ENCODE measurements at regions not wholly inside any gene's neighbourhood (a gene's known extent, or its start where the extent isn't known, plus 50 kb on each side); places are given as distances from the start of the nearest gene placed in this dataset.

GRCh38 chr20:53658973-53659372 lies 65.3 kb upstream of the ZNF217 start:
- no peaks in the 10 kb centered on the region for H3K9me3 Mint-ChIP-seq
- no peak for ATAC-seq (ENCODE audit: low read depth in 2 of 2)
- Histone ChIP-seq H3K9me3 (ENCODE audit: control insufficient read depth in 2 of 2, low read length in 2 of 2) (no peaks in the 10 kb centered on the region), H3K4me3 (ENCODE audit: low read depth, low read length) (no peak overlapping the region), H3K4me1 (ENCODE audit: control insufficient read depth, insufficient read depth, low read length, poor library complexity, severe bottlenecking) (peaks cover 28% of the 10 kb centered on the region), H3K27me3 (ENCODE audit: control insufficient read depth, insufficient read depth, low read length) (no peaks in the 10 kb centered on the region), H3K27ac (ENCODE audit: insufficient read depth, low read length, poor library complexity, severe bottlenecking) (no peak overlapping the region), H3K36me3 (ENCODE audit: control insufficient read depth, insufficient read depth, low read length) (no peaks in the 10 kb centered on the region)
- peak overlapping the region in 1 of 4 donors; percentile 16 for H3K4me3 Mint-ChIP-seq
- no peak for DNase-seq
- H3K27ac Mint-ChIP-seq, result peak overlapping the region in 1 of 3 donors; percentile 71
- peaks cover 27 to 63% (median 40%) of the 10 kb centered on the region in 4 donors for H3K4me1 Mint-ChIP-seq
- no peaks in the 10 kb centered on the region for H3K36me3 Mint-ChIP-seq
- H3K27me3 Mint-ChIP-seq, result no peaks in the 10 kb centered on the region

GRCh38 chr20:53658322-53658721 lies 64.7 kb upstream of the ZNF217 start:
- no peak overlapping the region for H3K4me3 ChIP-seq (ENCODE audit: low read depth, low read length)

GRCh38 chr20:53657732-53658131 lies 64.1 kb upstream of the ZNF217 start:
- H3K4me3 ChIP-seq (ENCODE audit: low read depth, low read length), result no peak overlapping the region
- peak overlapping the region; percentile 10 for H3K27ac ChIP-seq (ENCODE audit: insufficient read depth, low read length, poor library complexity, severe bottlenecking)
- Mint-ChIP-seq H3K27ac (peak overlapping the region in 2 of 3 donors; percentile 62 to 74), H3K9me3 (no peaks in the 10 kb centered on the region), H3K27me3 (no peaks in the 10 kb centered on the region), H3K36me3 (no peaks in the 10 kb centered on the region), H3K4me1 (peaks cover 32 to 72% (median 46%) of the 10 kb centered on the region in 4 donors), H3K4me3 (peak overlapping the region in 2 of 4 donors; percentile 23 to 70)
- H3K36me3 ChIP-seq (ENCODE audit: control insufficient read depth, insufficient read depth, low read length), result no peaks in the 10 kb centered on the region
- DNase-seq, result no peak
- peaks cover 37% of the 10 kb centered on the region for H3K4me1 ChIP-seq (ENCODE audit: control insufficient read depth, insufficient read depth, low read length, poor library complexity, severe bottlenecking)
- no peak for ATAC-seq (ENCODE audit: low read depth in 2 of 2)
- H3K27me3 ChIP-seq (ENCODE audit: control insufficient read depth, insufficient read depth, low read length), result no peaks in the 10 kb centered on the region
- no peaks in the 10 kb centered on the region for H3K9me3 ChIP-seq (ENCODE audit: control insufficient read depth in 2 of 2, low read length in 2 of 2)

More at GRCh38 chr20:53658322-53658721, 64.7 kb upstream of the ZNF217 start:
- Mint-ChIP-seq H3K9me3 (no peaks in the 10 kb centered on the region), H3K27ac (peak overlapping the region in 2 of 3 donors; percentile 1 to 74), H3K4me3 (peak overlapping the region in 2 of 4 donors; percentile 16 to 23), H3K4me1 (peaks cover 27 to 69% (median 42%) of the 10 kb centered on the region in 4 donors), H3K27me3 (no peaks in the 10 kb centered on the region), H3K36me3 (no peaks in the 10 kb centered on the region)
- Histone ChIP-seq H3K4me1 (ENCODE audit: control insufficient read depth, insufficient read depth, low read length, poor library complexity, severe bottlenecking) (peaks cover 31% of the 10 kb centered on the region), H3K36me3 (ENCODE audit: control insufficient read depth, insufficient read depth, low read length) (no peaks in the 10 kb centered on the region), H3K27ac (ENCODE audit: insufficient read depth, low read length, poor library complexity, severe bottlenecking) (no peak overlapping the region), H3K9me3 (ENCODE audit: control insufficient read depth in 2 of 2, low read length in 2 of 2) (no peaks in the 10 kb centered on the region), H3K27me3 (ENCODE audit: control insufficient read depth, insufficient read depth, low read length) (no peaks in the 10 kb centered on the region)
- DNase-seq (no peak), ATAC-seq (ENCODE audit: low read depth in 2 of 2) (no peak)

GRCh38 chr20:53657279-53657678 lies 63.6 kb upstream of the ZNF217 start:
- H3K36me3 ChIP-seq (ENCODE audit: control insufficient read depth, insufficient read depth, low read length), result no peaks in the 10 kb centered on the region
- no peaks in the 10 kb centered on the region for H3K36me3 Mint-ChIP-seq
- no peaks in the 10 kb centered on the region for H3K9me3 ChIP-seq (ENCODE audit: control insufficient read depth in 2 of 2, low read length in 2 of 2)
- no peak for DNase-seq
- H3K27ac ChIP-seq (ENCODE audit: insufficient read depth, low read length, poor library complexity, severe bottlenecking), result peak overlapping the region; percentile 10
- H3K4me3 Mint-ChIP-seq, result peak overlapping the region in 2 of 4 donors; percentile 23 to 79
- no peaks in the 10 kb centered on the region for H3K27me3 ChIP-seq (ENCODE audit: control insufficient read depth, insufficient read depth, low read length)
- no peak overlapping the region for H3K4me3 ChIP-seq (ENCODE audit: low read depth, low read length)
- peak overlapping the region in 1 of 3 donors; percentile 74 for H3K27ac Mint-ChIP-seq
- H3K4me1 Mint-ChIP-seq, result peaks cover 35 to 73% (median 50%) of the 10 kb centered on the region in 4 donors
- no peak for ATAC-seq (ENCODE audit: low read depth in 2 of 2)
- peaks cover 42% of the 10 kb centered on the region for H3K4me1 ChIP-seq (ENCODE audit: control insufficient read depth, insufficient read depth, low read length, poor library complexity, severe bottlenecking)
- H3K27me3 Mint-ChIP-seq, result no peaks in the 10 kb centered on the region
- H3K9me3 Mint-ChIP-seq, result no peaks in the 10 kb centered on the region

- no peaks in the 10 kb centered on the region for H3K36me3 Mint-ChIP-seq
- Histone ChIP-seq H3K27ac (ENCODE audit: insufficient read depth, low read length, poor library complexity, severe bottlenecking) (no peak overlapping the region), H3K4me3 (ENCODE audit: low read depth, low read length) (no peak overlapping the region), H3K9me3 (ENCODE audit: control insufficient read depth in 2 of 2, low read length in 2 of 2) (no peaks in the 10 kb centered on the region), H3K36me3 (ENCODE audit: control insufficient read depth, insufficient read depth, low read length) (no peaks in the 10 kb centered on the region), H3K4me1 (ENCODE audit: control insufficient read depth, insufficient read depth, low read length, poor library complexity, severe bottlenecking) (peaks cover 43% of the 10 kb centered on the region), H3K27me3 (ENCODE audit: control insufficient read depth, insufficient read depth, low read length) (no peaks in the 10 kb centered on the region)
- H3K27ac Mint-ChIP-seq, result peak overlapping the region; percentile 50 to 78 (median 74)
- no peak overlapping the region for H3K4me3 Mint-ChIP-seq
- H3K27me3 Mint-ChIP-seq, result no peaks in the 10 kb centered on the region
- no peaks in the 10 kb centered on the region for H3K9me3 Mint-ChIP-seq
- ATAC-seq (ENCODE audit: low read depth in 2 of 2) (no peak), DNase-seq (no peak)
- H3K4me1 Mint-ChIP-seq, result peaks cover 35 to 76% (median 51%) of the 10 kb centered on the region in 4 donors
These were observed 62.9 kb upstream of the ZNF217 start for GRCh38 chr20:53656293-53657202.

- Mint-ChIP-seq H3K36me3 (no peaks in the 10 kb centered on the region), H3K4me3 (peak overlapping the region in 1 of 4 donors; percentile 1), H3K27ac (no peak overlapping the region), H3K27me3 (no peaks in the 10 kb centered on the region), H3K9me3 (no peaks in the 10 kb centered on the region), H3K4me1 (peaks cover 29 to 71% (median 43%) of the 10 kb centered on the region in 4 donors)
- H3K27me3 ChIP-seq (ENCODE audit: control insufficient read depth, insufficient read depth, low read length), result no peaks in the 10 kb centered on the region
- DNase-seq (no peak), ATAC-seq (ENCODE audit: low read depth in 2 of 2) (no peak)
- H3K4me3 ChIP-seq (ENCODE audit: low read depth, low read length), result no peak overlapping the region
- H3K36me3 ChIP-seq (ENCODE audit: control insufficient read depth, insufficient read depth, low read length), result no peaks in the 10 kb centered on the region
- H3K4me1 ChIP-seq (ENCODE audit: control insufficient read depth, insufficient read depth, low read length, poor library complexity, severe bottlenecking), result peaks cover 35% of the 10 kb centered on the region
- H3K9me3 ChIP-seq (ENCODE audit: control insufficient read depth in 2 of 2, low read length in 2 of 2), result no peaks in the 10 kb centered on the region
- no peak overlapping the region for H3K27ac ChIP-seq (ENCODE audit: insufficient read depth, low read length, poor library complexity, severe bottlenecking)
These were observed 62.1 kb upstream of the ZNF217 start for GRCh38 chr20:53655625-53656292.

- Histone ChIP-seq H3K4me1 (ENCODE audit: control insufficient read depth, insufficient read depth, low read length, poor library complexity, severe bottlenecking) (peaks cover 29% of the 10 kb centered on the region), H3K9me3 (ENCODE audit: control insufficient read depth in 2 of 2, low read length in 2 of 2) (no peaks in the 10 kb centered on the region), H3K27me3 (ENCODE audit: control insufficient read depth, insufficient read depth, low read length) (no peaks in the 10 kb centered on the region), H3K36me3 (ENCODE audit: control insufficient read depth, insufficient read depth, low read length) (no peaks in the 10 kb centered on the region), H3K27ac (ENCODE audit: insufficient read depth, low read length, poor library complexity, severe bottlenecking) (no peak overlapping the region), H3K4me3 (ENCODE audit: low read depth, low read length) (no peak overlapping the region)
- DNase-seq (no peak), ATAC-seq (ENCODE audit: low read depth in 2 of 2) (no peak)
- H3K4me1 Mint-ChIP-seq, result peaks cover 25 to 64% (median 37%) of the 10 kb centered on the region in 4 donors
- no peaks in the 10 kb centered on the region for H3K27me3 Mint-ChIP-seq
- no peaks in the 10 kb centered on the region for H3K36me3 Mint-ChIP-seq
- no peaks in the 10 kb centered on the region for H3K9me3 Mint-ChIP-seq
- H3K4me3 Mint-ChIP-seq, result no peak overlapping the region
- no peak overlapping the region for H3K27ac Mint-ChIP-seq
These were observed 61.4 kb upstream of the ZNF217 start for GRCh38 chr20:53654932-53655624.
